Caco-2 (cell line): ENCODE measurements at regions not wholly inside any gene's neighbourhood (a gene's known extent, or its start where the extent isn't known, plus 50 kb on each side); places are given as distances from the start of the nearest gene placed in this dataset.

Source experiments
- BruUV-seq: library from RNA; stranded (reverse); fragments of 400-500 nt; replicated peaks from 2 replicates; lab custom pipeline; 2021; lab: Mats Ljungman, UMichigan
- CTCF ChIA-PET: fragments of 300-600 bp; sonication (Branson Sonifier 250); formaldehyde crosslinking; loops from one replicate; lab custom pipeline; 2022; ENCODE audit warnings: antibody characterized with exemption; lab: Charles Lee
- POLR2A ChIA-PET: fragments of 300-600 bp; sonication (Branson Sonifier 250); formaldehyde crosslinking; loops from one replicate; lab custom pipeline; 2022; ENCODE audit warnings: antibody characterized with exemption; lab: Charles Lee
- DNase-seq, 2 experiments: peaks; one replicate each; pipeline versions ENCODE4 v3.0.0 to v3.0.0-alpha.2; 2020 to 2022
- H3K27me3 ChIP-seq: replicated peaks from 2 replicates; pipeline ENCODE4 v1.6.0; 2011; ENCODE audit warnings: low read length; ENCODE audit not compliant: control insufficient read depth, insufficient read depth
- H3K36me3 ChIP-seq: 2 replicates; pipeline ENCODE4 v1.5.1; 2011; ENCODE audit warnings: low read length; ENCODE audit not compliant: control insufficient read depth, insufficient read depth
- H3K4me1 ChIP-seq: fragments of 250-450 bp; sonication (Bioruptor Pico); 2 replicates; pipeline ENCODE4 v1.5.1; 2020; ENCODE audit warnings: mild to moderate bottlenecking
- H3K4me3 ChIP-seq: 2 replicates; pipeline ENCODE4 v1.5.1; 2011; ENCODE audit warnings: low read depth, mild to moderate bottlenecking, control low read depth, low read length
- H3K9me3 ChIP-seq: fragments of 250-450 bp; sonication (Bioruptor Pico); 2 replicates; pipeline ENCODE4 v1.5.1; 2020; ENCODE audit warnings: mild to moderate bottlenecking, moderate library complexity
- H3K27ac Mint-ChIP-seq: one replicate; pipeline ENCODE4 v1.8.0; 2022; ENCODE audit warnings: mixed read lengths; ENCODE audit not compliant: unreplicated experiment
- H3K27me3 Mint-ChIP-seq: one replicate; pipeline ENCODE4 v1.8.0; 2022; ENCODE audit warnings: mixed read lengths; ENCODE audit not compliant: insufficient read depth, unreplicated experiment
- H3K36me3 Mint-ChIP-seq: one replicate; pipeline ENCODE4 v1.8.0; 2022; ENCODE audit warnings: mild to moderate bottlenecking, mixed read lengths; ENCODE audit not compliant: insufficient read depth, unreplicated experiment
- H3K4me1 Mint-ChIP-seq: one replicate; pipeline ENCODE4 v1.8.0; 2022; ENCODE audit warnings: low read depth, mixed read lengths; ENCODE audit not compliant: unreplicated experiment
- H3K4me3 Mint-ChIP-seq: one replicate; pipeline ENCODE4 v1.8.0; 2022; ENCODE audit warnings: mild to moderate bottlenecking, moderate library complexity, mixed read lengths; ENCODE audit not compliant: unreplicated experiment
- H3K9me3 Mint-ChIP-seq: one replicate; pipeline ENCODE4 v1.8.0; 2022; ENCODE audit warnings: mixed read lengths; ENCODE audit not compliant: unreplicated experiment
- CTCF ChIP-seq, 2 experiments: fragments of 200-600 bp in 1 of 2; IDR thresholded peaks; 1 replicate in 1 of 2; 2 replicates in 1 of 2; pipeline versions ENCODE4 v1.5.1 to v1.8.0; 2011 to 2022; ENCODE audit warnings: antibody characterized with exemption in 1 of 2, control low read depth in 1 of 2, inconsistent platforms in 1 of 2, low read depth in 1 of 2, low read length in 1 of 2, mild to moderate bottlenecking in 1 of 2, moderate library complexity in 1 of 2; ENCODE audit not compliant: insufficient read depth in 1 of 2, severe bottlenecking in 1 of 2, unreplicated experiment in 1 of 2
- intact Hi-C: fragments of 100-400 bp; cut with micrococcal nuclease; formaldehyde crosslinking; loops from one replicate; pipeline ENCODE4 v1.10.0; 2022; ENCODE audit not compliant: unreplicated experiment

- no peaks in the 10 kb centered on the region for H3K4me1 Mint-ChIP-seq
- no peak for TF ChIP-seq CTCF (IDR thresholded peaks at IDR 0.05; ENCODE audit: insufficient read depth in 1 of 2, low read depth in 1 of 2, low read length in 1 of 2, severe bottlenecking in 1 of 2, unreplicated experiment in 1 of 2)
- ChIA-PET CTCF (no interaction called here), POLR2A (no interaction called here)
- H3K36me3 Mint-ChIP-seq = no peaks in the 10 kb centered on the region
- no peak overlapping the region for H3K27ac Mint-ChIP-seq
- no peaks in the 10 kb centered on the region for H3K27me3 ChIP-seq
- intact Hi-C loops = no loop called here
- H3K9me3 ChIP-seq = no peaks in the 10 kb centered on the region
- BruUV-seq = no TSS peak
- no peak overlapping the region for H3K4me3 ChIP-seq
- H3K36me3 ChIP-seq = no peaks in the 10 kb centered on the region
- H3K9me3 Mint-ChIP-seq = no peaks in the 10 kb centered on the region
- H3K27me3 Mint-ChIP-seq = no peaks in the 10 kb centered on the region
- no peak overlapping the region for H3K4me3 Mint-ChIP-seq
- H3K4me1 ChIP-seq = no peaks in the 10 kb centered on the region
- DNase-seq = no peak
Measured at GRCh38 chrX:138928737-138929459, 217.4 kb upstream of the FGF13 start.

- Histone ChIP-seq H3K4me3 (no peak overlapping the region), H3K27me3 (no peaks in the 10 kb centered on the region), H3K36me3 (no peaks in the 10 kb centered on the region), H3K4me1 (no peaks in the 10 kb centered on the region), H3K9me3 (no peaks in the 10 kb centered on the region)
- POLR2A ChIA-PET = no interaction called here
- H3K4me1 Mint-ChIP-seq = no peaks in the 10 kb centered on the region
- H3K4me3 Mint-ChIP-seq = no peak overlapping the region
- no peak for TF ChIP-seq CTCF (IDR thresholded peaks at IDR 0.05; ENCODE audit: insufficient read depth in 1 of 2, low read depth in 1 of 2, low read length in 1 of 2, severe bottlenecking in 1 of 2, unreplicated experiment in 1 of 2)
- no peak for DNase-seq
- no TSS peak for BruUV-seq
- intact Hi-C loops = no loop called here
- no peaks in the 10 kb centered on the region for H3K9me3 Mint-ChIP-seq
- no peaks in the 10 kb centered on the region for H3K27me3 Mint-ChIP-seq
- CTCF ChIA-PET = interaction anchor here (0.7 kb wide), 2 partner anchors 10 to 51 kb away, joined by 3 to 7 read pairs; no protein-coding TSS in a partner anchor
- no peaks in the 10 kb centered on the region for H3K36me3 Mint-ChIP-seq
- no peak overlapping the region for H3K27ac Mint-ChIP-seq
Measured at GRCh38 chrX:138925330-138925729, 213.8 kb upstream of the FGF13 start.

DNA sequence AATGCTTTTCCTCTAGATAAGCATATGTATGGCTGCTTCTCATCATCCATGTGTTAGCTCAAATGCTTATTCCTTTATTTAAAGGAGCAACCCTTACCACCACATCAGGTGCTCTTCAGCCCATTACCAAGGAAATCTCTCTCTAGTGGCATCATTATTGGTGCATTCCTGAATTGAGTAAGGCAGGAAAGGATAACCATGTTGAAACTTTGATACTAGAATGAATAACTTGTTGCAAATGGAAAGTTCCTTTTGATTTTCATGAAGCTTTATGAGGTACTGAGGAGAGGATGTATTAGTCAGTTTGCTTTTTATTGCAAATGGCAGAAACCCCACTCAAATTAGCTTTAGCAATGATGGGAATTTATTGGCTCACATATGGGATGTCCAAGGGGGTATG is 212.3 kb upstream of the FGF13 start:
- TF ChIP-seq CTCF (IDR thresholded peaks at IDR 0.05; ENCODE audit: insufficient read depth in 1 of 2, low read depth in 1 of 2, low read length in 1 of 2, severe bottlenecking in 1 of 2, unreplicated experiment in 1 of 2) = no peak
- Histone ChIP-seq H3K36me3 (no peaks in the 10 kb centered on the region), H3K4me1 (no peaks in the 10 kb centered on the region), H3K4me3 (no peak overlapping the region), H3K27me3 (no peaks in the 10 kb centered on the region), H3K9me3 (no peaks in the 10 kb centered on the region)
- no peak overlapping the region for H3K4me3 Mint-ChIP-seq
- no TSS peak for BruUV-seq
- intact Hi-C loops = no loop called here
- no peaks in the 10 kb centered on the region for H3K36me3 Mint-ChIP-seq
- H3K9me3 Mint-ChIP-seq = no peaks in the 10 kb centered on the region
- H3K27me3 Mint-ChIP-seq = no peaks in the 10 kb centered on the region
- no peak for DNase-seq
- H3K27ac Mint-ChIP-seq = no peak overlapping the region
- no peaks in the 10 kb centered on the region for H3K4me1 Mint-ChIP-seq
- ChIA-PET POLR2A (no interaction called here), CTCF (no interaction called here)
